ENCODE measurements at regions not wholly inside any gene's neighbourhood (a gene's known extent, or its start where the extent isn't known, plus 50 kb on each side); places are given as distances from the start of the nearest gene placed in this dataset.

- Histone ChIP-seq H4K20me1 (ENCODE audit: insufficient read depth, poor library complexity, severe bottlenecking) (no peaks in the 10 kb centered on the region), H3K79me2 (no peaks in the 10 kb centered on the region), H3K4me1 (ENCODE audit: insufficient read depth) (no peaks in the 10 kb centered on the region), H3K27ac (no peak overlapping the region), H3K4me2 (no peak overlapping the region), H3K27me3 (no peaks in the 10 kb centered on the region), H3K36me3 (replicated peaks; ENCODE audit: insufficient read depth, low read depth) (no peaks in the 10 kb centered on the region), H3K9me3 (ENCODE audit: low read depth) (no peaks in the 10 kb centered on the region), H3K9me2 (replicated peaks; ENCODE audit: insufficient read depth) (no peaks in the 10 kb centered on the region), H3K4me3 (no peak overlapping the region), H2AFZ (no peak overlapping the region)
- no peak for DNase-seq (ENCODE audit: low spot score)
- no peak for TF ChIP-seq CTCF (IDR thresholded peaks at IDR 0.05; ENCODE audit: poor library complexity)
- TF ChIP-seq EZH2phosphoT487 (IDR thresholded peaks at IDR 0.05; ENCODE audit: low read depth, severe bottlenecking, unreplicated experiment) = no peak
- TF ChIP-seq EZH2 (IDR thresholded peaks at IDR 0.05; ENCODE audit: borderline replicate concordance) = no peak
- WGBS (ENCODE audit: low lambda C conversion rate, missing lambda C conversion rate) = 88% methylated on average over 3 of the region's 3 CpGs
Measured at GRCh38 chr9:104330841-104331240, 173.2 kb upstream of the OR13F1 start.

- H3K79me2 ChIP-seq = no peaks in the 10 kb centered on the region
- no peak overlapping the region for H2AFZ ChIP-seq
- DNase-seq (ENCODE audit: low spot score) = peak; percentile 40
- H3K4me3 ChIP-seq = no peak overlapping the region
- H3K4me2 ChIP-seq = peak overlapping the region; percentile 39
- H4K20me1 ChIP-seq (ENCODE audit: insufficient read depth, poor library complexity, severe bottlenecking) = no peaks in the 10 kb centered on the region
- WGBS (ENCODE audit: low lambda C conversion rate, missing lambda C conversion rate) = 51% methylated on average over 4 of the region's 4 CpGs
- no peaks in the 10 kb centered on the region for H3K27me3 ChIP-seq
- no peaks in the 10 kb centered on the region for H3K9me2 ChIP-seq (replicated peaks; ENCODE audit: insufficient read depth)
- peak overlapping the region; percentile 52 for H3K27ac ChIP-seq
- no peaks in the 10 kb centered on the region for H3K9me3 ChIP-seq (ENCODE audit: low read depth)
- no peaks in the 10 kb centered on the region for H3K4me1 ChIP-seq (ENCODE audit: insufficient read depth)
- no peaks in the 10 kb centered on the region for H3K36me3 ChIP-seq (replicated peaks; ENCODE audit: insufficient read depth, low read depth)
- TF ChIP-seq EZH2 (IDR thresholded peaks at IDR 0.05; ENCODE audit: borderline replicate concordance) (no peak), CTCF (IDR thresholded peaks at IDR 0.05; ENCODE audit: poor library complexity) (no peak), EZH2phosphoT487 (IDR thresholded peaks at IDR 0.05; ENCODE audit: low read depth, severe bottlenecking, unreplicated experiment) (no peak)
Measured at GRCh38 chr9:104334549-104334948, 169.5 kb upstream of the OR13F1 start.

DNA sequence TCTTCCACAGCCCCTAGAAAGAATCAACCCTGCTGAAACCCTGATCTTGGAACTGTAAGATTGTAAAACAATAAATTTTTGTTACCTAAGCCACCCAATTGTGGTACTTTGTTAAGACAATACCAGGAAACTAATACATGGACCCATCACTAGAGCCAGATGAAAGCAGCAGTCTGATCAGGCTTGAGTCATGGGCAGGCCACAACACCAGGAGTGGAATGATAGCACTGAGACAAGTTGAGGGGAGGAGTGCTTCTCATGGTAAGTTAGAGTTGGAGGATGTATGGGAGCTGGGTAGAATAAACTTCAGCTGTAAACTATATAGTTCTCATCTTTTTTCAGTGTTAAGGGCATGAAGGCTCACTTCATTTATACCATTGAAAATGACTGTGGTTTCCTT is 164.4 kb upstream of the OR13F1 start:
- DNase-seq (ENCODE audit: low spot score) = no peak
- Histone ChIP-seq H3K27me3 (no peaks in the 10 kb centered on the region), H3K36me3 (replicated peaks; ENCODE audit: insufficient read depth, low read depth) (no peaks in the 10 kb centered on the region), H3K4me1 (ENCODE audit: insufficient read depth) (no peaks in the 10 kb centered on the region), H3K27ac (no peak overlapping the region), H3K9me2 (replicated peaks; ENCODE audit: insufficient read depth) (no peaks in the 10 kb centered on the region), H3K4me2 (no peak overlapping the region), H3K9me3 (ENCODE audit: low read depth) (no peaks in the 10 kb centered on the region), H2AFZ (no peak overlapping the region), H3K4me3 (no peak overlapping the region), H4K20me1 (ENCODE audit: insufficient read depth, poor library complexity, severe bottlenecking) (no peaks in the 10 kb centered on the region), H3K79me2 (no peaks in the 10 kb centered on the region)
- no peak for TF ChIP-seq EZH2phosphoT487 (IDR thresholded peaks at IDR 0.05; ENCODE audit: low read depth, severe bottlenecking, unreplicated experiment)
- no peak for TF ChIP-seq EZH2 (IDR thresholded peaks at IDR 0.05; ENCODE audit: borderline replicate concordance)
- no peak for TF ChIP-seq CTCF (IDR thresholded peaks at IDR 0.05; ENCODE audit: poor library complexity)

- TF ChIP-seq EZH2 (IDR thresholded peaks at IDR 0.05; ENCODE audit: borderline replicate concordance) (no peak), EZH2phosphoT487 (IDR thresholded peaks at IDR 0.05; ENCODE audit: low read depth, severe bottlenecking, unreplicated experiment) (no peak), CTCF (IDR thresholded peaks at IDR 0.05; ENCODE audit: poor library complexity) (no peak)
- Histone ChIP-seq H3K9me3 (ENCODE audit: low read depth) (no peaks in the 10 kb centered on the region), H2AFZ (no peak overlapping the region), H3K4me1 (ENCODE audit: insufficient read depth) (no peaks in the 10 kb centered on the region), H3K4me2 (no peak overlapping the region), H3K27me3 (no peaks in the 10 kb centered on the region), H3K79me2 (no peaks in the 10 kb centered on the region), H3K9me2 (replicated peaks; ENCODE audit: insufficient read depth) (no peaks in the 10 kb centered on the region), H3K4me3 (no peak overlapping the region), H3K36me3 (replicated peaks; ENCODE audit: insufficient read depth, low read depth) (no peaks in the 10 kb centered on the region), H4K20me1 (ENCODE audit: insufficient read depth, poor library complexity, severe bottlenecking) (no peaks in the 10 kb centered on the region), H3K27ac (no peak overlapping the region)
- 86% methylated on average over 3 of the region's 3 CpGs for WGBS (ENCODE audit: low lambda C conversion rate, missing lambda C conversion rate)
- no peak for DNase-seq (ENCODE audit: low spot score)
Measured at GRCh38 chr9:104342552-104342951, 161.5 kb upstream of the OR13F1 start.

Data from hepatocyte (in vitro differentiated cells).